Psoas muscle (tissue), 7 donors: ENCODE measurements at regions not wholly inside any gene's neighbourhood (a gene's known extent, or its start where the extent isn't known, plus 50 kb on each side); places are given as distances from the start of the nearest gene placed in this dataset.
"Not testable (repeated sequence)": the region's sequence is repeated elsewhere in the genome, so short reads cannot be mapped to it uniquely, and the experiment has no call there.

ENCODE experiments used
- ATAC-seq, 4 donors: fragments of 200-7000 bp; cut with Tn5 transposase; one replicate each; pipeline ENCODE4 v1.9.1; 2020; ENCODE audit warnings: moderate library complexity in 3 of 4, mild to moderate bottlenecking in 2 of 4
- DNase-seq, 2 donors: peaks; one replicate each; pipeline ENCODE4 v3.0.0-alpha.2; 2020
- H3K27ac ChIP-seq: fragments of 200-600 bp; one replicate; pipeline ENCODE4 v1.8.0; 2022
- H3K27me3 ChIP-seq, 3 donors: fragments of 200-600 bp in 1 of 3; one replicate each; pipeline versions ENCODE4 v1.6.1 to v1.8.0; 2013 to 2022; ENCODE audit warnings: low read length in 2 of 3, mild to moderate bottlenecking in 2 of 3, moderate library complexity in 1 of 3; ENCODE audit not compliant: insufficient read depth in 3 of 3
- H3K36me3 ChIP-seq, 2 donors: fragments of 200-600 bp in 1 of 2; one replicate each; pipeline versions ENCODE4 v1.6.1 to v1.8.0; 2013 to 2022; ENCODE audit warnings: low read depth in 1 of 2, mild to moderate bottlenecking in 1 of 2, moderate library complexity in 1 of 2; ENCODE audit not compliant: insufficient read depth in 1 of 2
- H3K4me1 ChIP-seq: fragments of 200-600 bp; one replicate; pipeline ENCODE4 v1.8.0; 2022
- H3K4me3 ChIP-seq: fragments of 200-600 bp; one replicate; pipeline ENCODE4 v1.8.0; 2022; ENCODE audit warnings: mild to moderate bottlenecking
- H3K9me3 ChIP-seq: fragments of 200-600 bp; one replicate; pipeline ENCODE4 v1.8.0; 2022
- WGBS, 3 donors: extraction: QIAGEN DNeasy Blood & Tissue Kit; methylation state at CpG; one replicate each; pipeline versions ENCODE4 v1.1.6 to v1.1.7; 2013; 5-methylcytosine and 5-hydroxymethylcytosine counted together
- intact Hi-C, 2 donors: fragments of 100-400 bp; cut with DNase I; formaldehyde crosslinking; loops; one replicate each; pipeline versions ENCODE4 v1.11.0 to v1.14.2; 2022
- TF ChIP-seq, protein P1 (sequence below): fragments of 200-600 bp; IDR thresholded peaks from one replicate; pipeline ENCODE4 v1.8.0; 2022; ENCODE audit warnings: antibody characterized with exemption
- donor health status: healthy with polysubstance abuse.
- donor health status: DM: no; HTN: no; CAD: no; lungs with moderate emphysema.
- donor health status: Bipolar disorder and iron deficiency.
- donor health status: healthy.
- donor health status: DM: yes; HTN: yes; CAD: no.
- donor health status: DM: no; HTN: no; CAD: no.
- donor health status: DM: yes; HTN: yes; CAD: no.

DNA sequence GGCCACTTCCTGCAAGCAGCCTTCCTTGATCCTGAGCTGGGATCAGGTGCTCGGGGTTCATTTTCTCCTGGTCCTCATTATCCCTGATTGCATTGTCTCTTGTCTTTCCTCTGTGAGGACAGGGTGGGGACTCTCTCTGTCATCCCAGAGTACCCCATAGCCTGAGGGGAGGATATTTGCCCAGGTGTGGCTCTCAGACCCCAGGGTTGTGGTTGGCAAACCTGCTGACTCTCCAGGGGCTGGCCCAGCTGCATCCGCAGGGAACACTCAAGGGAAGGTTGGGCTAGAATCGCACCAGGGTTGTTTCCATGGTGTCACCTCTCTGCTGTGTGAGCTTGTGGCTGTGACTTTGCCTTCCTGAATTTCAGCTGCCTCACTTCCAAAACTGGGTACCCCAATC is 276.8 kb upstream of the C1orf174 start:
- H3K27ac ChIP-seq = no peak overlapping the region
- peaks cover 0 to 4% (median 0%) of the 10 kb centered on the region in 3 donors for H3K27me3 ChIP-seq
- no peaks in the 10 kb centered on the region for H3K4me1 ChIP-seq
- no peaks in the 10 kb centered on the region for H3K9me3 ChIP-seq
- ATAC-seq (no peak), DNase-seq (no peak)
- WGBS, 3 donors = 77 to 85% (median 84%) methylated on average over 3 of the region's 3 CpGs
- TF ChIP-seq, protein P1, sequence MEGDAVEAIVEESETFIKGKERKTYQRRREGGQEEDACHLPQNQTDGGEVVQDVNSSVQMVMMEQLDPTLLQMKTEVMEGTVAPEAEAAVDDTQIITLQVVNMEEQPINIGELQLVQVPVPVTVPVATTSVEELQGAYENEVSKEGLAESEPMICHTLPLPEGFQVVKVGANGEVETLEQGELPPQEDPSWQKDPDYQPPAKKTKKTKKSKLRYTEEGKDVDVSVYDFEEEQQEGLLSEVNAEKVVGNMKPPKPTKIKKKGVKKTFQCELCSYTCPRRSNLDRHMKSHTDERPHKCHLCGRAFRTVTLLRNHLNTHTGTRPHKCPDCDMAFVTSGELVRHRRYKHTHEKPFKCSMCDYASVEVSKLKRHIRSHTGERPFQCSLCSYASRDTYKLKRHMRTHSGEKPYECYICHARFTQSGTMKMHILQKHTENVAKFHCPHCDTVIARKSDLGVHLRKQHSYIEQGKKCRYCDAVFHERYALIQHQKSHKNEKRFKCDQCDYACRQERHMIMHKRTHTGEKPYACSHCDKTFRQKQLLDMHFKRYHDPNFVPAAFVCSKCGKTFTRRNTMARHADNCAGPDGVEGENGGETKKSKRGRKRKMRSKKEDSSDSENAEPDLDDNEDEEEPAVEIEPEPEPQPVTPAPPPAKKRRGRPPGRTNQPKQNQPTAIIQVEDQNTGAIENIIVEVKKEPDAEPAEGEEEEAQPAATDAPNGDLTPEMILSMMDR = no peak
- no peak overlapping the region for H3K4me3 ChIP-seq
- H3K36me3 ChIP-seq = no peaks in the 10 kb centered on the region
- intact Hi-C loops = no loop called here

DNA sequence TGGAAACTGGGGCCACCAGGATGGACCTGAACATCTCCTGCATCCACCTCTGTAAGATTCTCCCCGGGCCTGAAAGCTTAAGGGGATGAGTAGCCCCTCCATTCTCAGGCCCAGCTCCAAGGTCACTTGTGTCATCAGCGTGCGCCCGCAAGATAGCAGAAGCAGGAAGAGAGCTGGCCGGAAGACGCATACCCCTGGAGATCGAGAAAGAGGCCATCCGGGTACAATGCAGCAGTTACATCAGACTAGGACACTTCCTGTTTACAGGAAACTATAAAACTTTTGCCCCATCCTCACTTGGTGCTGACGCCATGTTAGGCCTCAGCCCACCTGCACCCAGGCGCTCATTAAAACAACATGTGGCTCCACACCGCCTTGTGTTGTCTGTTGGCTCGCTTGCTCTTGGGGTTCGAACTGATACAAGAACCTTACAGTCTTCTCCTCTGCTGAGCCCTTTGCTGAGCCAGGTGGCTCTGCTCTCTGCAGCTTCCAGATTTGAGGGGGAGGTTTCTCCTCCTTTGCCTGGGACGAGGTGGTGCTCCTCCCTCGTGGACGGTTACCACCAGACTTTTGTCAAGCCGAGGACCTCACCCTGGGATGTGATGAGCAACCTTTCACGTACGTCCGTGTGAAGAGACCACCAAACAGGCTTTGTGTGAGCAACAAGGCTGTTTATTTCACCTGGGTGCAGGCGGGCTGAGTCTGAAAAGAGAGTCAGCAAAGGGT is 277.5 kb upstream of the C1orf174 start:
- no peaks in the 10 kb centered on the region for H3K9me3 ChIP-seq
- no peak overlapping the region for H3K4me3 ChIP-seq
- H3K27ac ChIP-seq = no peak overlapping the region
- no peak for DNase-seq
- intact Hi-C loops = no loop called here
- TF ChIP-seq, protein P1 = no peak
- H3K27me3 ChIP-seq = peaks cover 0 to 4% (median 0%) of the 10 kb centered on the region in 3 donors
- ATAC-seq = no peak
- H3K4me1 ChIP-seq = no peaks in the 10 kb centered on the region
- WGBS, 3 donors = 72 to 82% (median 80%) methylated on average over 21 of the region's 21 CpGs
- no peaks in the 10 kb centered on the region for H3K36me3 ChIP-seq

DNA sequence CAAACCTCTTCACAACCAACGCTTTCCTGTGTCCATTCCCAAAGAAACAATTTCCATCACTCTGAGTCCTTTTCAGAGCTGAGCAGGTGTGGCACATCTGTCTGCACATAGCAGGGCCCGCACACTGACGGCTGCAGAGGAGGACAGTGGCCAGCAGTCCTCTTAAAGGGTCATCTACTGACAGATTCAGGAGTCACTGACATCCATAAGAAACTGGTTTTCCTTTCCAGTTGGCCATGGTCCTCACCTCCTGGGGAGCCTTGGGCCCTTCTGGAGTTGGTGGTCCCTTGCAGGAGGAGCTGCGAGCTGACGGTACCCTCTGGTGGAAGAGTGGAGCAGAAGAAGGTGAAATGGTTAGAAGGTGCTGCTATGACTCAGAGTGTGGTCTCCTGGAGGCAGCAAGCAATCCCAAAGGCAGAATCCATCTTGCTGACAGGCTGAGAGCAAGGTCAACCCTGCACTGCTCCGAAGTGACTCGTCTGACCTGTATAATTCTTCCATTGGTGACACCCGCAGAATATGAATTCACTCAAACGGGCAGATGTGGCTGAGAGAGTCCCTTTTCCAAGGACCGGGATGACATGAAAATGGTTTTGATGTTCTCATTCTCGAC is 278.5 kb upstream of the C1orf174 start:
- DNase-seq (no peak), ATAC-seq (no peak)
- peaks cover 0 to 4% (median 0%) of the 10 kb centered on the region in 3 donors for H3K27me3 ChIP-seq
- no peaks in the 10 kb centered on the region for H3K9me3 ChIP-seq
- WGBS, 3 donors = 71 to 73% (median 72%) methylated on average over 11 of the region's 11 CpGs
- no peaks in the 10 kb centered on the region for H3K36me3 ChIP-seq
- TF ChIP-seq, protein P1 = no peak
- intact Hi-C loops = no loop called here
- H3K27ac ChIP-seq = no peak overlapping the region
- H3K4me1 ChIP-seq = no peaks in the 10 kb centered on the region
- H3K4me3 ChIP-seq = no peak overlapping the region

DNA sequence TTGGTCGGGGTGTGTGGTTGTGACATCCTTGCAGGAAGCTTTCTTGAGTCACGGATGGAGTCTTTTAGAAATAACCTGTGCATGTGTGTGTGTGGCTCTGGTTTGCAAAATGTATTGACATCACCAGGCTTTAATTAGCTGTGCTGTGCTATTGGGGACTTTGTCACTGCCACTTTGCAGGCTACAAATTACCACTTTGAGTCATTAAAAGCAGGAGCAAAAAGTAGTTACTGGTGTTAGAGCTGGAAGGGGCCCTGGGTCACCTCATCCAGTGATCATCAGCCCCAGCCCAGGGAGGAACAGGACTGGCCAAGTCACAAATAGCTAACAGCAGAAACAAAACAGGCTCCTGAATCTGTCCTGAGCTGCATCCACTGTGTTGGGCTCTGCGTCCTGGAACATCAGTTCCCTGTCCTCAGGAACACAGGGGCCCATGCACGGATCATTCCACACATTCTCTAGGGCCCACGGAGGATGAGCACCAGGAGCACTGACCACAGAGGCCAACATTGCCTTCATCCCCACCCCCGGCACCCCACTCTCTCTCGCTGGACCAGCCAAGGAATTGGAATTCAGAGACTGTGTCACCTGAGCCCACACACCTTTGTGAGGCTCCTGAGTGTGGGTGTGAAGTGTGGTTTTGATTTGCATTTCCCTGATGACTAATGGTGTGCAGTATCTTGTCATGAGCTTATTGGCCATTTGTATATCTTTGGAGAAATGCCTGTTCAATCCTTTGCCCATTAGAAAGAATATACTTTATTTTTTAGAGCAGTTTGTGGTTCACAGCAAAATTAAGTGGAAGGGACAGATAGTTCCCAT is 280.1 kb upstream of the C1orf174 start:
- no peaks in the 10 kb centered on the region for H3K36me3 ChIP-seq
- ATAC-seq (no peak), DNase-seq (no peak)
- intact Hi-C loops = no loop called here
- no peak overlapping the region for H3K27ac ChIP-seq
- H3K4me1 ChIP-seq = no peaks in the 10 kb centered on the region
- TF ChIP-seq, protein P1 = no peak
- peaks cover 0 to 4% (median 0%) of the 10 kb centered on the region in 3 donors for H3K27me3 ChIP-seq
- no peak overlapping the region for H3K4me3 ChIP-seq
- H3K9me3 ChIP-seq = no peaks in the 10 kb centered on the region
- 66 to 81% (median 75%) methylated on average over 7 of the region's 7 CpGs for WGBS, 3 donors

DNA sequence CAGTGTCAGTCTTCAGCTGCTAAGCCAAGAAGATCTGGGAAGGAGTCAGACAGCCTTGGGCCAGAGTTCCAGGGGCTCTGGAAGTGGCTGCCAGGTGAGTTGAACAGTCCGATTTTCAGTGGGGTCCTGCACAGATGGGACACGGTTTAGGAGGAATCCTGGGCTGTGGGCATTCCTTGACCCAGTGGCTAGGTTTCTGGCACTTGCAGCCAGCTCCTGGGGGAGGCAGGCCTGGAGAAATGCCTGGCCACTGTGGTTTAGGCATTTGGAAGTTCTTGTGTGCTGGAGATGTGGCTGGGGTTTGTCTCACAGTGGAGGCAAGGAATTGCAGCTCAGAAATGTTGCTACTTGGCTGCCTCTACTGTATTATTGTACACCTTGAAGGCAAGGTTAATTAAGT is 286.4 kb upstream of the C1orf174 start:
- H3K4me1 ChIP-seq, DNase-seq, H3K27me3 ChIP-seq, H3K9me3 ChIP-seq, H3K4me3 ChIP-seq, intact Hi-C loops, H3K36me3 ChIP-seq, H3K27ac ChIP-seq, ATAC-seq: not testable (repeated sequence)
- 70 to 96% (median 94%) methylated on average over 2 of the region's 2 CpGs for WGBS, 3 donors
